ENCODE measurements at regions not wholly inside any gene's neighbourhood (a gene's known extent, or its start where the extent isn't known, plus 50 kb on each side); places are given as distances from the start of the nearest gene placed in this dataset.

- Histone ChIP-seq H3K36me3 (ENCODE audit: control insufficient read depth in 2 of 2, insufficient read depth in 1 of 2, low read length in 2 of 2) (no peaks in the 10 kb centered on the region), H3K9me3 (ENCODE audit: control insufficient read depth, insufficient read depth, low read depth, low read length) (no peaks in the 10 kb centered on the region), H3K4me3 (ENCODE audit: low read depth, low read length) (no peak overlapping the region), H3K4me1 (ENCODE audit: control insufficient read depth, insufficient read depth, low read length) (no peaks in the 10 kb centered on the region), H3K27ac (ENCODE audit: extremely low read depth, low read depth, low read length) (no peak overlapping the region)
- ChIA-PET POLR2A (no interaction called here), CTCF (no interaction called here)
- no peak for TF ChIP-seq OSR2 (tag by site-specific recombination; IDR thresholded peaks at IDR 0.05)
- no peak for TF ChIP-seq ZNF211 (tag by site-specific recombination; IDR thresholded peaks at IDR 0.05; ENCODE audit: low read depth)
- no peak for TF ChIP-seq PRDM6 (tag by site-specific recombination; IDR thresholded peaks at IDR 0.05)
- no peak for TF ChIP-seq ZIC2 (tag by site-specific recombination; IDR thresholded peaks at IDR 0.05)
- no peak for TF ChIP-seq ZNF473 (tag by site-specific recombination; IDR thresholded peaks at IDR 0.05)
- no peak for TF ChIP-seq ZNF639 (tag by site-specific recombination; IDR thresholded peaks at IDR 0.05)
- TF ChIP-seq ZSCAN5A (tag by site-specific recombination; IDR thresholded peaks at IDR 0.05), result no peak
- TF ChIP-seq ZNF501 (tag by site-specific recombination; IDR thresholded peaks at IDR 0.05), result no peak
- no peak for TF ChIP-seq ELK4 (IDR thresholded peaks at IDR 0.05; ENCODE audit: borderline replicate concordance, low read depth, low read length)
- no peak for TF ChIP-seq RBAK (tag by site-specific recombination; IDR thresholded peaks at IDR 0.05)
- TF ChIP-seq ZNF76 (tag by site-specific recombination; IDR thresholded peaks at IDR 0.05; ENCODE audit: borderline replicate concordance, low read depth), result no peak
- TF ChIP-seq ZNF114 (tag by site-specific recombination; IDR thresholded peaks at IDR 0.05), result no peak
- no peak for TF ChIP-seq ZNF302 (tag by site-specific recombination; IDR thresholded peaks at IDR 0.05; ENCODE audit: low read depth)
- TF ChIP-seq FEZF1 (tag by site-specific recombination; IDR thresholded peaks at IDR 0.05), result no peak
- no peak for TF ChIP-seq ZNF16 (tag by site-specific recombination; IDR thresholded peaks at IDR 0.05; ENCODE audit: low read depth)
These were observed 710.8 kb upstream of the HTR2C start for GRCh38 chrX:113873056-113873455.

GRCh38 chrX:113868711-113869110 is 715.2 kb upstream of the HTR2C start:
- CTCF ChIA-PET, result no interaction called here
- POLR2A ChIA-PET, result no interaction called here

More at GRCh38 chrX:113868711-113869110, 715.2 kb upstream of the HTR2C start:
- no peak overlapping the region for H3K27ac ChIP-seq (ENCODE audit: extremely low read depth, low read depth, low read length)
- H3K4me3 ChIP-seq (ENCODE audit: low read depth, low read length), result no peak overlapping the region
- TF ChIP-seq AEBP2 (tag by site-specific recombination; IDR thresholded peaks at IDR 0.05; ENCODE audit: borderline replicate concordance), result no peak
- TF ChIP-seq ZNF114 (tag by site-specific recombination; IDR thresholded peaks at IDR 0.05), result no peak
- no peak for TF ChIP-seq HOXC10 (CRISPR knock-in tag; IDR thresholded peaks at IDR 0.05)
- TF ChIP-seq ATF2 (tag by site-specific recombination; IDR thresholded peaks at IDR 0.05; ENCODE audit: low read depth), result peak; percentile 45; the same call in 1 of the 2 replicates
- no peak for TF ChIP-seq ZNF768 (tag by site-specific recombination; IDR thresholded peaks at IDR 0.05)
- no peak for TF ChIP-seq ZNF48 (tag by site-specific recombination; IDR thresholded peaks at IDR 0.05)
- no peak for TF ChIP-seq ZNF350 (tag by site-specific recombination; IDR thresholded peaks at IDR 0.05)
- TF ChIP-seq ZBTB21 (tag by site-specific recombination; IDR thresholded peaks at IDR 0.05), result peak; percentile 83
- H3K36me3 ChIP-seq (ENCODE audit: control insufficient read depth in 2 of 2, insufficient read depth in 1 of 2, low read length in 2 of 2), result no peaks in the 10 kb centered on the region
- no peaks in the 10 kb centered on the region for H3K9me3 ChIP-seq (ENCODE audit: control insufficient read depth, insufficient read depth, low read depth, low read length)
- H3K4me1 ChIP-seq (ENCODE audit: control insufficient read depth, insufficient read depth, low read length), result no peaks in the 10 kb centered on the region

Data from HEK293 (cell line).